ENCODE measurements at regions not wholly inside any gene's neighbourhood (a gene's known extent, or its start where the extent isn't known, plus 50 kb on each side); places are given as distances from the start of the nearest gene placed in this dataset.

GRCh38 chr2:41410011-41410410 is 637.8 kb upstream of the PKDCC start:
- H3K9me3 Mint-ChIP-seq, result no peaks in the 10 kb centered on the region
- DNase-seq (ENCODE audit: low spot score), result no peak
- no peak overlapping the region for H3K27ac Mint-ChIP-seq
- no peak overlapping the region for H3K4me3 Mint-ChIP-seq
- no peaks in the 10 kb centered on the region for H3K27me3 Mint-ChIP-seq (ENCODE audit: insufficient read depth)
- H3K4me1 Mint-ChIP-seq (ENCODE audit: low read depth), result no peaks in the 10 kb centered on the region
- intact Hi-C loops (cut with micrococcal nuclease), result no loop called here
- no peaks in the 10 kb centered on the region for H3K36me3 Mint-ChIP-seq (ENCODE audit: low read depth)

- Mint-ChIP-seq H3K4me3 (no peak overlapping the region), H3K27me3 (ENCODE audit: insufficient read depth) (no peaks in the 10 kb centered on the region), H3K4me1 (ENCODE audit: low read depth) (no peaks in the 10 kb centered on the region), H3K9me3 (no peaks in the 10 kb centered on the region), H3K36me3 (ENCODE audit: low read depth) (no peaks in the 10 kb centered on the region), H3K27ac (no peak overlapping the region)
- no peak for DNase-seq (ENCODE audit: low spot score)
- intact Hi-C loops (cut with micrococcal nuclease), result loop anchor here (1.0 kb wide), 1 partner anchor 368 kb away; no protein-coding TSS in a partner anchor
Observed at GRCh38 chr2:41413813-41414485, 633.9 kb upstream of the PKDCC start.

GRCh38 chr2:41414486-41415230 is 633.2 kb upstream of the PKDCC start:
- no peak overlapping the region for H3K27ac Mint-ChIP-seq
- no peaks in the 10 kb centered on the region for H3K27me3 Mint-ChIP-seq (ENCODE audit: insufficient read depth)
- no peaks in the 10 kb centered on the region for H3K4me1 Mint-ChIP-seq (ENCODE audit: low read depth)
- H3K9me3 Mint-ChIP-seq, result no peaks in the 10 kb centered on the region
- intact Hi-C loops (cut with micrococcal nuclease), result loop anchor here (1.0 kb wide), 1 partner anchor 368 kb away; no protein-coding TSS in a partner anchor
- no peaks in the 10 kb centered on the region for H3K36me3 Mint-ChIP-seq (ENCODE audit: low read depth)
- H3K4me3 Mint-ChIP-seq, result no peak overlapping the region
- DNase-seq (ENCODE audit: low spot score), result no peak

GRCh38 chr2:41417511-41417910 is 630.3 kb upstream of the PKDCC start:
- Mint-ChIP-seq H3K9me3 (no peaks in the 10 kb centered on the region), H3K27me3 (ENCODE audit: insufficient read depth) (no peaks in the 10 kb centered on the region), H3K4me1 (ENCODE audit: low read depth) (no peaks in the 10 kb centered on the region), H3K27ac (no peak overlapping the region), H3K4me3 (no peak overlapping the region), H3K36me3 (ENCODE audit: low read depth) (no peaks in the 10 kb centered on the region)
- DNase-seq (ENCODE audit: low spot score), result no peak
- intact Hi-C loops (cut with micrococcal nuclease), result no loop called here

- Mint-ChIP-seq H3K4me1 (ENCODE audit: low read depth) (no peaks in the 10 kb centered on the region), H3K4me3 (no peak overlapping the region), H3K27ac (no peak overlapping the region), H3K36me3 (ENCODE audit: low read depth) (no peaks in the 10 kb centered on the region), H3K9me3 (no peaks in the 10 kb centered on the region), H3K27me3 (ENCODE audit: insufficient read depth) (no peaks in the 10 kb centered on the region)
- DNase-seq (ENCODE audit: low spot score), result no peak
- intact Hi-C loops (cut with micrococcal nuclease), result no loop called here
Observed at GRCh38 chr2:41420219-41420618, 627.6 kb upstream of the PKDCC start.

GRCh38 chr2:41420872-41421271 is 626.9 kb upstream of the PKDCC start:
- no peak overlapping the region for H3K27ac Mint-ChIP-seq
- no peak for DNase-seq (ENCODE audit: low spot score)
- no peaks in the 10 kb centered on the region for H3K27me3 Mint-ChIP-seq (ENCODE audit: insufficient read depth)
- H3K36me3 Mint-ChIP-seq (ENCODE audit: low read depth), result no peaks in the 10 kb centered on the region
- H3K4me3 Mint-ChIP-seq, result no peak overlapping the region
- H3K4me1 Mint-ChIP-seq (ENCODE audit: low read depth), result no peaks in the 10 kb centered on the region
- no peaks in the 10 kb centered on the region for H3K9me3 Mint-ChIP-seq
- intact Hi-C loops (cut with micrococcal nuclease), result no loop called here

GRCh38 chr2:41431756-41432155 is 616.1 kb upstream of the PKDCC start:
- Mint-ChIP-seq H3K27me3 (ENCODE audit: insufficient read depth) (no peaks in the 10 kb centered on the region), H3K36me3 (ENCODE audit: low read depth) (no peaks in the 10 kb centered on the region), H3K4me3 (no peak overlapping the region), H3K27ac (no peak overlapping the region), H3K9me3 (no peaks in the 10 kb centered on the region), H3K4me1 (ENCODE audit: low read depth) (no peaks in the 10 kb centered on the region)
- intact Hi-C loops (cut with micrococcal nuclease), result no loop called here
- DNase-seq (ENCODE audit: low spot score), result no peak

- no peaks in the 10 kb centered on the region for H3K4me1 Mint-ChIP-seq (ENCODE audit: low read depth)
- H3K27ac Mint-ChIP-seq, result no peak overlapping the region
- DNase-seq (ENCODE audit: low spot score), result no peak
- no peaks in the 10 kb centered on the region for H3K27me3 Mint-ChIP-seq (ENCODE audit: insufficient read depth)
- H3K4me3 Mint-ChIP-seq, result no peak overlapping the region
- H3K36me3 Mint-ChIP-seq (ENCODE audit: low read depth), result no peaks in the 10 kb centered on the region
- intact Hi-C loops (cut with micrococcal nuclease), result no loop called here
- H3K9me3 Mint-ChIP-seq, result no peaks in the 10 kb centered on the region
Observed at GRCh38 chr2:41432459-41432858, 615.4 kb upstream of the PKDCC start.

- Mint-ChIP-seq H3K4me3 (no peak overlapping the region), H3K27me3 (ENCODE audit: insufficient read depth) (no peaks in the 10 kb centered on the region), H3K9me3 (no peaks in the 10 kb centered on the region), H3K36me3 (ENCODE audit: low read depth) (no peaks in the 10 kb centered on the region), H3K4me1 (ENCODE audit: low read depth) (no peaks in the 10 kb centered on the region), H3K27ac (no peak overlapping the region)
- no peak for DNase-seq (ENCODE audit: low spot score)
- intact Hi-C loops (cut with micrococcal nuclease), result no loop called here
Observed at GRCh38 chr2:41434991-41435390, 612.8 kb upstream of the PKDCC start.

GRCh38 chr2:41441958-41442357 is 605.9 kb upstream of the PKDCC start:
- Mint-ChIP-seq H3K4me3 (no peak overlapping the region), H3K4me1 (ENCODE audit: low read depth) (no peaks in the 10 kb centered on the region), H3K27ac (no peak overlapping the region), H3K9me3 (no peaks in the 10 kb centered on the region), H3K27me3 (ENCODE audit: insufficient read depth) (no peaks in the 10 kb centered on the region), H3K36me3 (ENCODE audit: low read depth) (no peaks in the 10 kb centered on the region)
- intact Hi-C loops (cut with micrococcal nuclease), result no loop called here
- DNase-seq (ENCODE audit: low spot score), result no peak

GRCh38 chr2:41445865-41446264 is 602.0 kb upstream of the PKDCC start:
- no peak overlapping the region for H3K27ac Mint-ChIP-seq
- intact Hi-C loops (cut with micrococcal nuclease), result no loop called here
- no peaks in the 10 kb centered on the region for H3K36me3 Mint-ChIP-seq (ENCODE audit: low read depth)
- no peak overlapping the region for H3K4me3 Mint-ChIP-seq
- no peaks in the 10 kb centered on the region for H3K9me3 Mint-ChIP-seq
- H3K4me1 Mint-ChIP-seq (ENCODE audit: low read depth), result no peaks in the 10 kb centered on the region
- DNase-seq (ENCODE audit: low spot score), result no peak
- no peaks in the 10 kb centered on the region for H3K27me3 Mint-ChIP-seq (ENCODE audit: insufficient read depth)

GRCh38 chr2:41446266-41446665 is 601.6 kb upstream of the PKDCC start:
- Mint-ChIP-seq H3K27me3 (ENCODE audit: insufficient read depth) (no peaks in the 10 kb centered on the region), H3K4me3 (no peak overlapping the region), H3K36me3 (ENCODE audit: low read depth) (no peaks in the 10 kb centered on the region), H3K27ac (no peak overlapping the region), H3K4me1 (ENCODE audit: low read depth) (no peaks in the 10 kb centered on the region), H3K9me3 (no peaks in the 10 kb centered on the region)
- intact Hi-C loops (cut with micrococcal nuclease), result no loop called here
- DNase-seq (ENCODE audit: low spot score), result no peak

GRCh38 chr2:41448221-41448620 is 599.6 kb upstream of the PKDCC start:
- Mint-ChIP-seq H3K4me1 (ENCODE audit: low read depth) (no peaks in the 10 kb centered on the region), H3K9me3 (no peaks in the 10 kb centered on the region)

More at GRCh38 chr2:41448221-41448620, 599.6 kb upstream of the PKDCC start:
- intact Hi-C loops (cut with micrococcal nuclease), result no loop called here
- no peak for DNase-seq (ENCODE audit: low spot score)
- H3K27me3 Mint-ChIP-seq (ENCODE audit: insufficient read depth), result no peaks in the 10 kb centered on the region
- H3K27ac Mint-ChIP-seq, result no peak overlapping the region
- H3K4me3 Mint-ChIP-seq, result no peak overlapping the region
- no peaks in the 10 kb centered on the region for H3K36me3 Mint-ChIP-seq (ENCODE audit: low read depth)

Measured in activated T-helper 1 cell treated with anti-CD3 and anti-CD28 coated beads, Interleukin-12 subunit alpha, Interleukin-12 subunit beta, Interleukin-2, Interleukin-4 antibody, amounts not matched to agents 30 ng/mL and 10 ng/mL and 1 ng/mL, durations not matched to agents 14 hours and 24 hours and 36 hours (primary cell).